SHP77 (cell line): ENCODE measurements at regions not wholly inside any gene's neighbourhood (a gene's known extent, or its start where the extent isn't known, plus 50 kb on each side); places are given as distances from the start of the nearest gene placed in this dataset.

Experiments used
- DNase-seq, 2 experiments: peaks; one replicate each; lab custom pipeline; 2025; lab: John Stamatoyannopoulos, UW

GRCh38 chr3:78421247-78421966, 1346.4 kb downstream of the ROBO1 start:
- DNase-seq: no peak

GRCh38 chr3:78424656-78425055, 1343.1 kb downstream of the ROBO1 start:
- no peak for DNase-seq

GRCh38 chr3:78426454-78426853, 1341.3 kb downstream of the ROBO1 start:
- DNase-seq: no peak

GRCh38 chr3:78427303-78427702, 1340.5 kb downstream of the ROBO1 start:
- DNase-seq: no peak

GRCh38 chr3:78430741-78431140, 1337.1 kb downstream of the ROBO1 start:
- no peak for DNase-seq

GRCh38 chr3:78434801-78435200, 1333.0 kb downstream of the ROBO1 start:
- DNase-seq: no peak

GRCh38 chr3:78455166-78455565, 1312.6 kb downstream of the ROBO1 start:
- no peak for DNase-seq

GRCh38 chr3:78455712-78456433, 1311.9 kb downstream of the ROBO1 start:
- no peak for DNase-seq

GRCh38 chr3:78459796-78460195, 1308.0 kb downstream of the ROBO1 start:
- no peak for DNase-seq

GRCh38 chr3:78462021-78462420, 1305.8 kb downstream of the ROBO1 start:
- no peak for DNase-seq

GRCh38 chr3:78476076-78476475, 1291.7 kb downstream of the ROBO1 start:
- DNase-seq: no peak

- DNase-seq: peak in 1 of 2 experiments; percentile 73
Measured at GRCh38 chr3:78481050-78481449, 1286.7 kb downstream of the ROBO1 start.

- DNase-seq: no peak
Measured at GRCh38 chr3:78483090-78483489, 1284.7 kb downstream of the ROBO1 start.

GRCh38 chr3:78494851-78495250, 1272.9 kb downstream of the ROBO1 start:
- DNase-seq: no peak

- no peak for DNase-seq
Measured at GRCh38 chr3:78495301-78495700, 1272.5 kb downstream of the ROBO1 start.

GRCh38 chr3:78496501-78496900, 1271.3 kb downstream of the ROBO1 start:
- DNase-seq: peak in 1 of 2 experiments; percentile 42

- peak; percentile 74 to 78 for DNase-seq
Measured at GRCh38 chr3:78497021-78497420, 1270.8 kb downstream of the ROBO1 start.

GRCh38 chr3:78497767-78498166, 1270.0 kb downstream of the ROBO1 start:
- peak in 1 of 2 experiments; percentile 82 for DNase-seq

GRCh38 chr3:78506061-78506460, 1261.7 kb downstream of the ROBO1 start:
- no peak for DNase-seq

- DNase-seq: no peak
Measured at GRCh38 chr3:78506581-78507195, 1261.1 kb downstream of the ROBO1 start.

GRCh38 chr3:78507196-78507984, 1260.4 kb downstream of the ROBO1 start:
- no peak for DNase-seq

- DNase-seq: no peak
Measured at GRCh38 chr3:78511840-78512239, 1256.0 kb downstream of the ROBO1 start.
